ENCODE measurements at regions not wholly inside any gene's neighbourhood (a gene's known extent, or its start where the extent isn't known, plus 50 kb on each side); places are given as distances from the start of the nearest gene placed in this dataset.

DNA sequence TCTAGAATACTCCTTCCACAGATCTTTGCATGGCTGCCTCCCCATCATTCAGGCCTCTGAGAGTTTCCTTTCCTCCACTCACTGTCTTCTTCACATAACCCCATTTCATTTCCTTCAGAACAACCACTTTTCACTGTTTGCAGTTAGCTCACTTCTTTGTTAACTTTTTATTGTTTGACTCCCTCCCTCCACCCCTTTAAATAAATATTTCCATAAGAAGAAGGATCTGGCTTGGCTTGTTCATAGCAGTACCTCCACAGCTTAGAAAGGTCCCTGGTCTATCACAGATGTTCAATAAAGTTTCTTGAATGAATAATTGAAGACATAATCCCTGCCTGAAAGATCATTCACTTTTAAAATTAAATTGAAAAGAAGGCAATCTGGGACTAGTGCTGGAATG is 661.6 kb downstream of the ACTL7B start:
- no peak overlapping the region for H2AFZ ChIP-seq (ENCODE audit: low read depth, low read length)
- no peak overlapping the region for H3K27ac ChIP-seq (ENCODE audit: insufficient read depth, low read depth, low read length)
- no peaks in the 10 kb centered on the region for H4K20me1 ChIP-seq (replicated peaks; ENCODE audit: control insufficient read depth, extremely low read depth, insufficient read depth, low read length)
- ChIA-PET CTCF (no interaction called here), POLR2A (no interaction called here)
- H3K79me2 ChIP-seq (ENCODE audit: control insufficient read depth, insufficient read depth, low read length) = no peaks in the 10 kb centered on the region
- TF ChIP-seq GATA2 (IDR thresholded peaks at IDR 0.05; ENCODE audit: insufficient read depth, insufficient read length, low read depth, low read length) = no peak
- TF ChIP-seq MYC (IDR thresholded peaks at IDR 0.05; ENCODE audit: low read depth, low read length) = no peak
- no peak for TF ChIP-seq MAX (IDR thresholded peaks at IDR 0.05; ENCODE audit: insufficient read depth, insufficient read length)
- no peak for TF ChIP-seq JUN (IDR thresholded peaks at IDR 0.05; ENCODE audit: borderline replicate concordance, insufficient read depth, insufficient read length, low read depth)
- TF ChIP-seq POLR2A (IDR thresholded peaks at IDR 0.05; ENCODE audit: low read depth, low read length) = no peak
- TF ChIP-seq FOS (IDR thresholded peaks at IDR 0.05; ENCODE audit: borderline replicate concordance, insufficient read depth, low read length) = no peak
- TF ChIP-seq EZH2 (IDR thresholded peaks at IDR 0.05; ENCODE audit: borderline replicate concordance, low read depth, low read length, severe bottlenecking) = no peak
- no peak for TF ChIP-seq POLR2AphosphoS5 (IDR thresholded peaks at IDR 0.05; ENCODE audit: insufficient read depth, low read depth, low read length)
- TF ChIP-seq CTCF (IDR thresholded peaks at IDR 0.05; ENCODE audit: extremely low read depth in 1 of 2, insufficient read depth in 1 of 2, low read depth in 1 of 2, low read length in 2 of 2) = no peak
- H3K9me3 ChIP-seq (replicated peaks; ENCODE audit: control insufficient read depth, insufficient read depth, low read length) = no peaks in the 10 kb centered on the region
- no peak overlapping the region for H3K4me3 ChIP-seq (replicated peaks in 1 of 3; ENCODE audit: insufficient read depth in 1 of 3, low read depth in 1 of 3, low read length in 3 of 3)
- FAIRE-seq (no peak), DNase-seq (ENCODE audit: low read depth, low spot score) (no peak)
- H3K4me2 ChIP-seq (ENCODE audit: insufficient read depth, low read length) = no peak overlapping the region
- H3K27me3 ChIP-seq (ENCODE audit: control insufficient read depth in 2 of 2, insufficient read depth in 2 of 2, low read length in 2 of 2) = no peaks in the 10 kb centered on the region
- no TSS peak for BruUV-seq (replicated peaks)
- dilution Hi-C loops (cut with MboI; ENCODE audit: extremely low pct_ligation_motif_present, low sequenced_read_pairs) (no loop called here), intact Hi-C loops (cut with micrococcal nuclease) (no loop called here)
- no peaks in the 10 kb centered on the region for H3K36me3 ChIP-seq (ENCODE audit: control insufficient read depth in 2 of 2, extremely low read depth in 1 of 2, insufficient read depth in 2 of 2, low read length in 2 of 2)
- H3K9ac ChIP-seq (replicated peaks; ENCODE audit: extremely low read depth, insufficient read depth, low read length) = no peak overlapping the region
- H3K4me1 ChIP-seq (ENCODE audit: control insufficient read depth, extremely low read depth, insufficient read depth, low read length) = no peaks in the 10 kb centered on the region
- no peaks in the 10 kb centered on the region for H3K9me1 ChIP-seq (replicated peaks; ENCODE audit: control insufficient read depth, extremely low read depth, insufficient read depth, low read length)

Measured in endothelial cell of umbilical vein (primary cell).